ENCODE measurements at regions not wholly inside any gene's neighbourhood (a gene's known extent, or its start where the extent isn't known, plus 50 kb on each side); places are given as distances from the start of the nearest gene placed in this dataset.

DNA sequence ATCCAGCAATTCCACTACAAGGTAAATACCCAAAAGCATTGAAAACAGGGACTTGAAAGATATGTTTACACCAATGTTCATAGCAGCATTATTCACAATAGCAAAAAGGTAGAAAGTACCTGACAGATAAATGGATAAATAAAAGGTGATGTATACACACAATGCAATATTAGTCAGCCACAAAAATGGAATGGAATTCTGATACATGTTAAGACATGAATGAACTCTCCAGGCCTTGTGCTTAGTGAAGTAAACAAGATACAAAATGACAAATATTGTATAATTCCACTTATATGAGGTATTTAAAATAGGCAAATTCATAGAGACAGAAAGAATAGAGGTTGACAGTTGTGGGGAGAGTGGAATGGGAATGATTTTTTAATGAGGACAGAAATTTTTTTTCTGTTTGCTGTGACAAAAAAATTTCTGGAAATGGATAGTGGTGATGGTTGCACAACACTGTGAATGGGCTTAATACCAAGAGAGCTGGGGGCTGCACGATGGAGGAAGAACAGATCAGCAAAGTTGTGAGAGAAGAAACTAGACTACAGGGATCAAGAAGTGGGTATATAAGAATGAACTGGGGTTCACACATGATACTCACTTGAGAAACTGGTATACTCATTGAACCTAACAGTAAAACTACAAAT is 137.2 kb downstream of the MZT1 start:
- no peaks in the 10 kb centered on the region for H3K4me1 ChIP-seq (ENCODE audit: control insufficient read depth in 1 of 2, insufficient read depth in 2 of 2, low read length in 2 of 2)
- no peaks in the 10 kb centered on the region for H3K36me3 ChIP-seq (ENCODE audit: control insufficient read depth in 1 of 2, insufficient read depth in 2 of 2, low read length in 2 of 2)
- no peak overlapping the region for H3K9ac ChIP-seq (ENCODE audit: low read depth in 1 of 2, low read length in 2 of 2)
- no peaks in the 10 kb centered on the region for H3K9me3 ChIP-seq (ENCODE audit: control insufficient read depth in 1 of 2, low read length in 2 of 2)
- H3K27ac ChIP-seq (ENCODE audit: low read depth, low read length): no peak overlapping the region
- no peak overlapping the region for H3K4me3 ChIP-seq (ENCODE audit: low read depth in 1 of 2, low read length in 2 of 2)
- H3K27me3 ChIP-seq (ENCODE audit: control insufficient read depth in 1 of 2, insufficient read depth in 2 of 2, low read length in 2 of 2): no peaks in the 10 kb centered on the region

DNA sequence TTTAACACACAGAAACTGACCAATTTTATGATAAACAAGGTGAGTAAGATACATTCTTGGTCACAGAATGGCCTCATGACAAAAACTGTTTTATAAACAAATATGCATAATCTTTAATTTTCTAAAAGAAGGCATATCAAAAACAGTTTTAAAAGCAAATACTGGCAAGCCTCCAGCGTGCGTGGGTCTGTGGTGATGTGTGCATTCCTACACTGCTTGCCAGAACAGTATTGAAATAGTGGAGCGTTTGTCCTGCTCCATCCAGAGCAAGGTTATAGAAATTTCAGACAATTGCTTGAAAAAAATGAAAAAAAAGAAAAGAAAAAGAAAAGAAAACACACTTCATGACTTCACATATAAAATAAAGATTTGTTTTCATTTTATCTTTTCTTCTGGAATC is 140.9 kb downstream of the MZT1 start:
- Histone ChIP-seq H3K4me3 (ENCODE audit: low read depth in 1 of 2, low read length in 2 of 2) (no peak overlapping the region), H3K9ac (ENCODE audit: low read depth in 1 of 2, low read length in 2 of 2) (no peak overlapping the region), H3K27ac (ENCODE audit: low read depth, low read length) (no peak overlapping the region), H3K27me3 (ENCODE audit: control insufficient read depth in 1 of 2, insufficient read depth in 2 of 2, low read length in 2 of 2) (no peaks in the 10 kb centered on the region), H3K36me3 (ENCODE audit: control insufficient read depth in 1 of 2, insufficient read depth in 2 of 2, low read length in 2 of 2) (no peaks in the 10 kb centered on the region), H3K9me3 (ENCODE audit: control insufficient read depth in 1 of 2, low read length in 2 of 2) (no peaks in the 10 kb centered on the region), H3K4me1 (ENCODE audit: control insufficient read depth in 1 of 2, insufficient read depth in 2 of 2, low read length in 2 of 2) (no peaks in the 10 kb centered on the region)

DNA sequence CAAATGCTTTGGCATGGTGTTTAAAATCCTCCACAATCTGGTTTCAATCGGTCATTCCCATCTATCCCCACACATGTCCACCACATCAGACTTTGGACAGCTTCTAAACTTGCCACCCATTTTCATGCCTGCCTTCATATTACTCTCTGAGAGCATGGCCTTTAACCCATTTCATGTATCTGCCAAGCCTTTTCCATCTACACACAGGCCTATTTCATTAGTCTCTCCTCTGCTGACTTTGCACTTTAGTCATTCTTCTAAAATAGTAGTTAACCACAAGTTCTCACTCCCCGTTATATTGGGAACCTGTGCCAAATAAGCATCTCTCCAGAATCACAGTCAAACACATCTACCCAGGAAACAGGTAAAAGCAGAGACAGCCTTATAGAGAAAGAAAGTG is 142.2 kb downstream of the MZT1 start:
- H3K36me3 ChIP-seq (ENCODE audit: control insufficient read depth in 1 of 2, insufficient read depth in 2 of 2, low read length in 2 of 2): no peaks in the 10 kb centered on the region

DNA sequence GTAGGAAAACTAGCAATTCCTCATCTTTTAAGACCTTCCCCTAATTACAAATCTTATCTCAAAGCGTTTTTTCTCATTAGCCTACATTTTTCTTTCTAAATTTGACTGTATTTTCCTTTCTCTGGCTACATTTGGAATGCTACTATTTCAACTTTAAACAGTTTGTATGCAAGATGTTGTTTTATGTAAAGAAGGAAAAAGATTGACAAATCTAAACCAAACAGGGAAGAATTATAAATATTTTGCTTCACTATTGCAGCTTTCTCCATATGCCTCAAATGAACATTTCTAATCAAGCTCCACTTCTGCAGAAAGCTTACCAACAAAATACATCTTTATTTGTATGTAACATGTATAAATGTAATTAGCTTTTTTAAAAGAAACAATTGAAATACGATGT is 156.2 kb downstream of the MZT1 start:
- Histone ChIP-seq H3K9me3 (ENCODE audit: control insufficient read depth in 1 of 2, low read length in 2 of 2) (no peaks in the 10 kb centered on the region), H3K4me3 (ENCODE audit: low read depth in 1 of 2, low read length in 2 of 2) (no peak overlapping the region), H3K27ac (ENCODE audit: low read depth, low read length) (no peak overlapping the region), H3K9ac (ENCODE audit: low read depth in 1 of 2, low read length in 2 of 2) (no peak overlapping the region), H3K4me1 (ENCODE audit: control insufficient read depth in 1 of 2, insufficient read depth in 2 of 2, low read length in 2 of 2) (no peaks in the 10 kb centered on the region), H3K36me3 (ENCODE audit: control insufficient read depth in 1 of 2, insufficient read depth in 2 of 2, low read length in 2 of 2) (no peaks in the 10 kb centered on the region), H3K27me3 (ENCODE audit: control insufficient read depth in 1 of 2, insufficient read depth in 2 of 2, low read length in 2 of 2) (no peaks in the 10 kb centered on the region)

More for the DNA sequence above, 142.2 kb downstream of the MZT1 start:
- Histone ChIP-seq H3K9me3 (ENCODE audit: control insufficient read depth in 1 of 2, low read length in 2 of 2) (no peaks in the 10 kb centered on the region), H3K27me3 (ENCODE audit: control insufficient read depth in 1 of 2, insufficient read depth in 2 of 2, low read length in 2 of 2) (no peaks in the 10 kb centered on the region), H3K4me1 (ENCODE audit: control insufficient read depth in 1 of 2, insufficient read depth in 2 of 2, low read length in 2 of 2) (no peaks in the 10 kb centered on the region), H3K4me3 (ENCODE audit: low read depth in 1 of 2, low read length in 2 of 2) (no peak overlapping the region), H3K27ac (ENCODE audit: low read depth, low read length) (no peak overlapping the region), H3K9ac (ENCODE audit: low read depth in 1 of 2, low read length in 2 of 2) (no peak overlapping the region)

DNA sequence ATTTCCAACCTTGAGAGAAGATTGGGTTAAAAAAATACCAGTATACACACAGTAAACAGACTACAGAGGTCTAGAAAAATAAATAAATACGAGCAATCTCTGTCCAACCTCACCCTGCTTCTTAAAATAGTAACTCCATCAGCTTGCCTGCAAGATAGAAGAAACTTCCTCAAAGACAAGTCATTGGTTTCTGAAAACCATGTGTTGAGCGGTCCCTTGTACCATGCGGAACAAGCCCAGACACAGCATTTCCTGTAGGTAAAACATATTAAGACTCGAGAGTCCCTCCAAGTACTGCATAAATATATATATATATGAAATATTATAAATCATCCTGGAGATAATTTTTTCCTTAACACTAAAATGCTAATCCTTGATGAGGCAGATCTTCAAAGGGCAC is 157.4 kb downstream of the MZT1 start:
- Histone ChIP-seq H3K36me3 (ENCODE audit: control insufficient read depth in 1 of 2, insufficient read depth in 2 of 2, low read length in 2 of 2) (no peaks in the 10 kb centered on the region), H3K4me1 (ENCODE audit: control insufficient read depth in 1 of 2, insufficient read depth in 2 of 2, low read length in 2 of 2) (no peaks in the 10 kb centered on the region), H3K27me3 (ENCODE audit: control insufficient read depth in 1 of 2, insufficient read depth in 2 of 2, low read length in 2 of 2) (no peaks in the 10 kb centered on the region), H3K27ac (ENCODE audit: low read depth, low read length) (no peak overlapping the region), H3K9me3 (ENCODE audit: control insufficient read depth in 1 of 2, low read length in 2 of 2) (no peaks in the 10 kb centered on the region), H3K4me3 (ENCODE audit: low read depth in 1 of 2, low read length in 2 of 2) (no peak overlapping the region), H3K9ac (ENCODE audit: low read depth in 1 of 2, low read length in 2 of 2) (no peak overlapping the region)

DNA sequence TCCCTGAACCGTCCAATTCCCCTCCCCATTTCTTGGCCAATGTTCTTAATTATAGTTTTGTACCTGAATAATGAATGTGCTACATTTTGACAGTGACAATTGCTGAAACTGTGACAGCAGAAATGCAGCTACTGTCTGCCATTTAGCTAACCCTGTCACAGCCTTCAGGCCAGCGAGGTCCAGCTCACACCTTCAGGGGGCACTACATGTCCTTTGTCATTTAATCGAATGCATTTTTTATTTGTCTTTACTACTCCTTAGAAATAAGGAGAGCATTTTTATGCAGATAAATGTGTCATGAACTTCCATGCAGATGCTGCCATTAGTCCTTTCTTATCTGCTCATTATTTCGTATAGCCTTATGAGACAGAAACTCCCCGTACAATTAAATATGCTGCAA is 159.9 kb downstream of the MZT1 start:
- Histone ChIP-seq H3K27me3 (ENCODE audit: control insufficient read depth in 1 of 2, insufficient read depth in 2 of 2, low read length in 2 of 2) (no peaks in the 10 kb centered on the region), H3K9ac (ENCODE audit: low read depth in 1 of 2, low read length in 2 of 2) (no peak overlapping the region), H3K27ac (ENCODE audit: low read depth, low read length) (no peak overlapping the region), H3K36me3 (ENCODE audit: control insufficient read depth in 1 of 2, insufficient read depth in 2 of 2, low read length in 2 of 2) (no peaks in the 10 kb centered on the region), H3K4me1 (ENCODE audit: control insufficient read depth in 1 of 2, insufficient read depth in 2 of 2, low read length in 2 of 2) (no peaks in the 10 kb centered on the region), H3K4me3 (ENCODE audit: low read depth in 1 of 2, low read length in 2 of 2) (no peak overlapping the region), H3K9me3 (ENCODE audit: control insufficient read depth in 1 of 2, low read length in 2 of 2) (no peaks in the 10 kb centered on the region)

DNA sequence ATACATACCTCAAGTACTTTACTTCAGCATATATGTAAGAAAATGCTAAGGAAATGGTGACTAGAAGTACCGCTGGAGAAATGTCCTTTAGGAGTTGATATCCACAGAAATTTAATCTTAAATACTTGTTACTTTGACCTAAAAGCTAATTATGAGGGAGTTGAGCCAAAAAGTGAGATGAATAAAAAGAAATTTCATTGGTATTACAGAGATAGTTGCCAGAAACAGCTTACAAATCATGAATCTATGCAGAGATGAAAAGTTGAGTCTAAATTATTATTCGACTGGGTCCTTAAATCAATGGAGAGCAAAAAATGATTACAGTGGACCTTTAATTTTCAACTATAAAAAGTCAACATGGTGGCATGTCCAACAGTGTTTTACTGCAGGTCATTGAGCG is 160.9 kb downstream of the MZT1 start:
- H3K9me3 ChIP-seq (ENCODE audit: control insufficient read depth in 1 of 2, low read length in 2 of 2): no peaks in the 10 kb centered on the region
- no peaks in the 10 kb centered on the region for H3K36me3 ChIP-seq (ENCODE audit: control insufficient read depth in 1 of 2, insufficient read depth in 2 of 2, low read length in 2 of 2)
- no peaks in the 10 kb centered on the region for H3K27me3 ChIP-seq (ENCODE audit: control insufficient read depth in 1 of 2, insufficient read depth in 2 of 2, low read length in 2 of 2)
- no peak overlapping the region for H3K27ac ChIP-seq (ENCODE audit: low read depth, low read length)
- no peaks in the 10 kb centered on the region for H3K4me1 ChIP-seq (ENCODE audit: control insufficient read depth in 1 of 2, insufficient read depth in 2 of 2, low read length in 2 of 2)
- no peak overlapping the region for H3K9ac ChIP-seq (ENCODE audit: low read depth in 1 of 2, low read length in 2 of 2)
- no peak overlapping the region for H3K4me3 ChIP-seq (ENCODE audit: low read depth in 1 of 2, low read length in 2 of 2)

DNA sequence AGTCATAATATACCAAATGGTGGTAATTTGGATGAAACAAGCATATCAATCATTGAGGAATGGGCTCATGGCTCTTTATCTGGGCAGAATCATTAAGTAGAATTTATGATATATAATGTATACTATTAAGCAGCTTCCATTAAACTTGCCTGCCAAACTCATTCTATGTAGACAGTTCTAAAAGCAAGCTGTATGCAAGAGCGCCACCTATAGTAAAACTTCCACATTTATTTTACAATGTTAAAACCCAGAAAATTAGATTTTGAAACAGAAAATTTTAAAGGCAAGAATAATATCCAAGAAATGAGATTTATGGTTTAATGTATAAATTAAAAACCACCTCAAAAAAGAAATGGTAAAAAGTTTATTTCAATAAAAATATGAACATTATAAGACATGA is 161.5 kb downstream of the MZT1 start:
- Histone ChIP-seq H3K9ac (ENCODE audit: low read depth in 1 of 2, low read length in 2 of 2) (no peak overlapping the region), H3K27me3 (ENCODE audit: control insufficient read depth in 1 of 2, insufficient read depth in 2 of 2, low read length in 2 of 2) (no peaks in the 10 kb centered on the region), H3K4me1 (ENCODE audit: control insufficient read depth in 1 of 2, insufficient read depth in 2 of 2, low read length in 2 of 2) (no peaks in the 10 kb centered on the region), H3K36me3 (ENCODE audit: control insufficient read depth in 1 of 2, insufficient read depth in 2 of 2, low read length in 2 of 2) (no peaks in the 10 kb centered on the region), H3K27ac (ENCODE audit: low read depth, low read length) (no peak overlapping the region), H3K9me3 (ENCODE audit: control insufficient read depth in 1 of 2, low read length in 2 of 2) (no peaks in the 10 kb centered on the region), H3K4me3 (ENCODE audit: low read depth in 1 of 2, low read length in 2 of 2) (no peak overlapping the region)

DNA sequence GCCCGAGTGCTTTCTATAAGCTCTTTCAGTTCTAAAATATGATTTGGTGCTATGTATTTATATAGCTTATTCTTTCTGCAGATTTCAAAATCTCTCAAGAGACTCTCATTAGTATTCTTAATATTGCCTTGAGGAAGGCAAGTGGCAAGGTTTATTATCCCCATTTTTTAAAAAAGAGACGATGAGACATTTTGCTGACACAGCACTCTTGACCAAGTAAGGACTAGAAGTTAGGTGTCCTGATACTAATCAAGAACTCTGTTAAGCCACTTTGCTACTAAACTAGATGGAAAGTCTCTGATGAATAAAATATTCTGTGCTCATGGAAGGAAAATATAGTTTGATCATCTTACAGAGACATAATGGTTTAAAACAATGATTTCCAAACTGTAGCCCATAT is 164.7 kb downstream of the MZT1 start:
- no peaks in the 10 kb centered on the region for H3K4me1 ChIP-seq (ENCODE audit: control insufficient read depth in 1 of 2, insufficient read depth in 2 of 2, low read length in 2 of 2)
- H3K36me3 ChIP-seq (ENCODE audit: control insufficient read depth in 1 of 2, insufficient read depth in 2 of 2, low read length in 2 of 2): no peaks in the 10 kb centered on the region
- no peak overlapping the region for H3K27ac ChIP-seq (ENCODE audit: low read depth, low read length)
- H3K4me3 ChIP-seq (ENCODE audit: low read depth in 1 of 2, low read length in 2 of 2): no peak overlapping the region
- H3K27me3 ChIP-seq (ENCODE audit: control insufficient read depth in 1 of 2, insufficient read depth in 2 of 2, low read length in 2 of 2): no peaks in the 10 kb centered on the region
- no peak overlapping the region for H3K9ac ChIP-seq (ENCODE audit: low read depth in 1 of 2, low read length in 2 of 2)
- no peaks in the 10 kb centered on the region for H3K9me3 ChIP-seq (ENCODE audit: control insufficient read depth in 1 of 2, low read length in 2 of 2)

DNA sequence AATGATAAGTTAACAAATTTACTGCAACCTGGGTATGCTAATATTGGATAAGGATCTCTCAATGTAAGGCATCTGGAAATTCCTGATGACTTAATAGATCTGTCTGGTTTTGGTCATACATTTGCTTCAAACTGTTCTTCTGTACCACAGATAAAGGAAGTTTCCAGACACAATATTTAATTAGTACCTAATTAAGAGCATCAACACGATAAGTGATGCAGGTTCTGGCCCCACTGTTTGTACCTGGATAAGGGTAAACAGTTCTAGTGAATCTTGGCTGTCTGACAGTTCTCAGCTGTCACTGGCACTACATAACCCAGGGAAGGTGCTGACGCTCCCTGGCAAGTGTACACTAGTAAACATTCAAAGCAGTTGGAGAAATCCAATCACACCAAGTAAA is 165.6 kb downstream of the MZT1 start:
- Histone ChIP-seq H3K4me1 (ENCODE audit: control insufficient read depth in 1 of 2, insufficient read depth in 2 of 2, low read length in 2 of 2) (no peaks in the 10 kb centered on the region), H3K9ac (ENCODE audit: low read depth in 1 of 2, low read length in 2 of 2) (no peak overlapping the region), H3K27me3 (ENCODE audit: control insufficient read depth in 1 of 2, insufficient read depth in 2 of 2, low read length in 2 of 2) (no peaks in the 10 kb centered on the region), H3K9me3 (ENCODE audit: control insufficient read depth in 1 of 2, low read length in 2 of 2) (no peaks in the 10 kb centered on the region), H3K36me3 (ENCODE audit: control insufficient read depth in 1 of 2, insufficient read depth in 2 of 2, low read length in 2 of 2) (no peaks in the 10 kb centered on the region), H3K4me3 (ENCODE audit: low read depth in 1 of 2, low read length in 2 of 2) (no peak overlapping the region), H3K27ac (ENCODE audit: low read depth, low read length) (no peak overlapping the region)

DNA sequence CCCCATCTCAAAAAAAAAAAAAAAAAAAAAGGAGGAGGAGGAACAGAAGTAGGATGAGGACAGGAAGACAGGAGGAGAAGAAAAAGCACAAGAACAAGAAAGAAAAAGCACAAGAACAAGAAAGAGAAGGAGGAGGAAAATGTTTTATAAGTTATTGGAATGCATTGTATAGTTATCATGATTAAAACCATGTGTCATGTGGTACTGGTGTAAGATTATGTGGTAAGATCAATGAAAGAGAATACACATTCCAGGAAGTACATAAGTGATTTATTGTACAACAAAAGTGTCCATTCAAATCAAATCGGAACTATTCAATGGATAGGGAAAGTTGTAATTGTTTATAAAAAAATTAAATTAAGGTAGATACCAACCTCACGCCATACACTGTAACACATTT is 167.7 kb downstream of the MZT1 start:
- H3K9me3 ChIP-seq (ENCODE audit: control insufficient read depth in 1 of 2, low read length in 2 of 2): no peaks in the 10 kb centered on the region
- no peak overlapping the region for H3K27ac ChIP-seq (ENCODE audit: low read depth, low read length)
- H3K4me1 ChIP-seq (ENCODE audit: control insufficient read depth in 1 of 2, insufficient read depth in 2 of 2, low read length in 2 of 2): no peaks in the 10 kb centered on the region
- no peak overlapping the region for H3K9ac ChIP-seq (ENCODE audit: low read depth in 1 of 2, low read length in 2 of 2)
- no peak overlapping the region for H3K4me3 ChIP-seq (ENCODE audit: low read depth in 1 of 2, low read length in 2 of 2)
- H3K36me3 ChIP-seq (ENCODE audit: control insufficient read depth in 1 of 2, insufficient read depth in 2 of 2, low read length in 2 of 2): no peaks in the 10 kb centered on the region
- H3K27me3 ChIP-seq (ENCODE audit: control insufficient read depth in 1 of 2, insufficient read depth in 2 of 2, low read length in 2 of 2): no peaks in the 10 kb centered on the region

All from duodenal mucosa (tissue), 2 donors.